Parathyroid adenoma (tissue), 2 donors: ENCODE measurements at regions not wholly inside any gene's neighbourhood (a gene's known extent, or its start where the extent isn't known, plus 50 kb on each side); places are given as distances from the start of the nearest gene placed in this dataset.

Source experiments
- H2AFZ ChIP-seq: fragments of 300-600 bp; sonication (generic); one replicate; pipeline ENCODE4 v1.7.0; 2017; ENCODE audit warnings: antibody characterized with exemption, mild to moderate bottlenecking
- H3K27ac ChIP-seq: fragments of 300-600 bp; sonication (generic); one replicate; pipeline ENCODE4 v1.7.0; 2017
- H3K27me3 ChIP-seq: fragments of 300-600 bp; sonication (generic); one replicate; pipeline ENCODE4 v1.7.0; 2017; ENCODE audit warnings: low read length; ENCODE audit not compliant: control insufficient read depth, insufficient read depth
- H3K36me3 ChIP-seq: fragments of 300-600 bp; sonication (generic); one replicate; pipeline ENCODE4 v1.7.0; 2017; ENCODE audit warnings: low read length; ENCODE audit not compliant: control insufficient read depth, insufficient read depth
- H3K4me1 ChIP-seq: fragments of 300-600 bp; sonication (generic); one replicate; pipeline ENCODE4 v1.7.0; 2017; ENCODE audit warnings: control low read depth
- H3K4me2 ChIP-seq: fragments of 300-600 bp; sonication (generic); one replicate; pipeline ENCODE4 v1.7.0; 2017; ENCODE audit warnings: low read length
- H3K4me3 ChIP-seq: fragments of 300-600 bp; sonication (generic); one replicate; pipeline ENCODE4 v1.7.0; 2017; ENCODE audit warnings: low read depth, low read length
- H3K79me2 ChIP-seq: fragments of 300-600 bp; sonication (generic); one replicate; pipeline ENCODE4 v1.7.0; 2017; ENCODE audit warnings: control low read depth
- H3K9ac ChIP-seq: fragments of 300-600 bp; sonication (generic); one replicate; pipeline ENCODE4 v1.7.0; 2017; ENCODE audit warnings: mild to moderate bottlenecking
- H3K9me3 ChIP-seq: fragments of 300-600 bp; sonication (generic); one replicate; pipeline ENCODE4 v1.7.0; 2017; ENCODE audit warnings: low read length; ENCODE audit not compliant: control insufficient read depth
- TF ChIP-seq, protein P1 (sequence below): fragments of 300-600 bp; sonication (generic); IDR thresholded peaks from one replicate; pipeline ENCODE4 v1.7.0; 2017; ENCODE audit warnings: antibody characterized with exemption, mild to moderate bottlenecking
- donor health status: primary hyperparathyroidism.

DNA sequence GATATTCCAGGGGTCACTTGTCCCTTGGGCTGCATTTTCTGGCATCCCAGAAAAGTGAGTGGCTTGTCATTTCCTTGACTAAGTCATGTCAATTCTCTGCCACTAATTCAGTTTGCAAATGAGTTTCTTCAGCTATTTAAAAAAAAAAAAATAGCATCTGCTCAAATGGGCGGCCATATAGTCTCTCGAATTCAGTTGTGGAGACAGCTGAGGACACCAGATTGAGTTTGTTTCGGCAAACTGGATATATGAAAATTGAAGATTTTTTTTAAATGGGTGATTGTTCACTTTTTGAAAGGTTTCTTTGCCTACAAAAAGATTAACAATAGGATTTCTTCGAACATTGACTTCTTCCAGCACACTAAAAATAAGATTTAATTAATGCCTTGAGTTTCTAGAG lies 96.3 kb upstream of the TIAM2 start:
- H3K4me3 ChIP-seq: no peak overlapping the region
- H3K27me3 ChIP-seq: no peaks in the 10 kb centered on the region
- no peaks in the 10 kb centered on the region for H3K9me3 ChIP-seq
- H3K4me1 ChIP-seq: peaks cover 6% of the 10 kb centered on the region
- no peak overlapping the region for H3K4me2 ChIP-seq
- H3K9ac ChIP-seq: no peak overlapping the region
- no peaks in the 10 kb centered on the region for H3K79me2 ChIP-seq
- no peak overlapping the region for H2AFZ ChIP-seq
- no peaks in the 10 kb centered on the region for H3K36me3 ChIP-seq
- H3K27ac ChIP-seq: no peak overlapping the region
- TF ChIP-seq, protein P1, sequence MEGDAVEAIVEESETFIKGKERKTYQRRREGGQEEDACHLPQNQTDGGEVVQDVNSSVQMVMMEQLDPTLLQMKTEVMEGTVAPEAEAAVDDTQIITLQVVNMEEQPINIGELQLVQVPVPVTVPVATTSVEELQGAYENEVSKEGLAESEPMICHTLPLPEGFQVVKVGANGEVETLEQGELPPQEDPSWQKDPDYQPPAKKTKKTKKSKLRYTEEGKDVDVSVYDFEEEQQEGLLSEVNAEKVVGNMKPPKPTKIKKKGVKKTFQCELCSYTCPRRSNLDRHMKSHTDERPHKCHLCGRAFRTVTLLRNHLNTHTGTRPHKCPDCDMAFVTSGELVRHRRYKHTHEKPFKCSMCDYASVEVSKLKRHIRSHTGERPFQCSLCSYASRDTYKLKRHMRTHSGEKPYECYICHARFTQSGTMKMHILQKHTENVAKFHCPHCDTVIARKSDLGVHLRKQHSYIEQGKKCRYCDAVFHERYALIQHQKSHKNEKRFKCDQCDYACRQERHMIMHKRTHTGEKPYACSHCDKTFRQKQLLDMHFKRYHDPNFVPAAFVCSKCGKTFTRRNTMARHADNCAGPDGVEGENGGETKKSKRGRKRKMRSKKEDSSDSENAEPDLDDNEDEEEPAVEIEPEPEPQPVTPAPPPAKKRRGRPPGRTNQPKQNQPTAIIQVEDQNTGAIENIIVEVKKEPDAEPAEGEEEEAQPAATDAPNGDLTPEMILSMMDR: no peak

DNA sequence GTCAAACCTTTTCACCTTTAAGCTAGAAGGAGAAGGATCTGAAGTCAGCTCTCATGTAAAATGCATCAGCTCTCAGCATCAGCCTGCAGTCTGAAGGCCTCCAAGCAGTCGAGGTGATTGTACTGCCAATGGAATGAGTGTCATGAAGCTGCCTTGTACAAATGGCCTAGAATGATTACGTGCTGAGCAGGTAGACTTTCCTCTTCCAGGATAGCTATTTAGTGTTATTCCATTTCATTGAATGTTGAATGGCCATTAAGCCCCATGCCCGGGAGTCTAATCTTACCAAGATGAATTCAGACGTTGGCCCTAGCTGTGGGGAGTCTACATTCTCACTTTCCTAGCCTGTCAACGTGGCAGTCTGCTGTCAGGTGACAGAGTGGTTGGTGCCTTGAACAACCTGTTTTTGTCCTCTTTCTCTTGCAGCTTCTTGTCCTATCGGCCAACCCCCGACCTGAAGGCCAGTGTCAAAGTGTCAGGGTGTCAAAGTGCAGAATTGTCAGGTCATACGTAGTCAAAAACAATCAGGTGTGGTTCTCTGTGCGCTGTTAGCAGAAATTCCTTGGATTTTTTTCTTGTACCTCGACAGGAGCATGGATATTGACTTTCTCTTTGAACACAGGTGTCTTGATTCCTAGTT lies 95.2 kb upstream of the TIAM2 start:
- H3K9ac ChIP-seq: no peak overlapping the region
- no peak overlapping the region for H3K4me2 ChIP-seq
- no peaks in the 10 kb centered on the region for H3K27me3 ChIP-seq
- H3K9me3 ChIP-seq: no peaks in the 10 kb centered on the region
- TF ChIP-seq, protein P1: no peak
- no peak overlapping the region for H3K4me3 ChIP-seq
- no peak overlapping the region for H2AFZ ChIP-seq
- peaks cover 6% of the 10 kb centered on the region for H3K4me1 ChIP-seq
- H3K27ac ChIP-seq: no peak overlapping the region
- H3K36me3 ChIP-seq: no peaks in the 10 kb centered on the region
- H3K79me2 ChIP-seq: no peaks in the 10 kb centered on the region

- no peak overlapping the region for H3K9ac ChIP-seq
- no peak overlapping the region for H3K27ac ChIP-seq
- no peaks in the 10 kb centered on the region for H3K9me3 ChIP-seq
- no peak overlapping the region for H2AFZ ChIP-seq
- H3K79me2 ChIP-seq: no peaks in the 10 kb centered on the region
- TF ChIP-seq, protein P1: no peak
- H3K36me3 ChIP-seq: no peaks in the 10 kb centered on the region
- H3K27me3 ChIP-seq: no peaks in the 10 kb centered on the region
- peaks cover 6% of the 10 kb centered on the region for H3K4me1 ChIP-seq
- H3K4me3 ChIP-seq: no peak overlapping the region
- H3K4me2 ChIP-seq: no peak overlapping the region
Observed at GRCh38 chr6:154901876-154902552, 93.1 kb upstream of the TIAM2 start.

- Histone ChIP-seq H3K36me3 (no peaks in the 10 kb centered on the region), H3K4me2 (no peak overlapping the region), H3K27ac (no peak overlapping the region), H3K9ac (no peak overlapping the region), H3K9me3 (no peaks in the 10 kb centered on the region), H3K27me3 (no peaks in the 10 kb centered on the region), H3K4me1 (no peaks in the 10 kb centered on the region), H3K79me2 (no peaks in the 10 kb centered on the region), H2AFZ (no peak overlapping the region), H3K4me3 (no peak overlapping the region)
- TF ChIP-seq, protein P1: no peak
Observed at GRCh38 chr6:154907291-154907690, 87.8 kb upstream of the TIAM2 start.

DNA sequence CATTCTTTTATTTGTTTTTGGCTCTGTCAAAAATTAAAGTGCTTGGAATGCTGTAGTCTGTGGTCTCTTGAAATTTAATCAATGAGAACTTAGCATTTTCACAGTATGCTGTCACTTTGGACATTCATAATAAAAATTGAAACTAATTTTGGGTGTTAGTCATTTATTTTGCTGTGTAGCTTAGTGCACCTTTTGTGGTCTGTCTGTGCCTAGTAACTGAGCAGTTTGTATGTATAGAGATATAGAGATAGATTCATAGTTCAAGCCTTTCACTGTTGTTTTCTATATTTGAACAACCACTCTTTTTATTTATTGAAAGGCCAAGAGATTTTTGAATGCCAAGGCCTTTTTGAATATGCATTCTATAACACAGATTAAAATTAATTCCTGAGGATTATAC lies 86.4 kb upstream of the TIAM2 start:
- H3K27me3 ChIP-seq: no peaks in the 10 kb centered on the region
- no peak overlapping the region for H3K27ac ChIP-seq
- no peak overlapping the region for H3K9ac ChIP-seq
- no peaks in the 10 kb centered on the region for H3K79me2 ChIP-seq
- no peaks in the 10 kb centered on the region for H3K4me1 ChIP-seq
- H3K9me3 ChIP-seq: no peaks in the 10 kb centered on the region
- no peak overlapping the region for H3K4me2 ChIP-seq
- H3K36me3 ChIP-seq: no peaks in the 10 kb centered on the region
- H3K4me3 ChIP-seq: no peak overlapping the region
- TF ChIP-seq, protein P1: no peak
- no peak overlapping the region for H2AFZ ChIP-seq
